ENCODE measurements at regions not wholly inside any gene's neighbourhood (a gene's known extent, or its start where the extent isn't known, plus 50 kb on each side); places are given as distances from the start of the nearest gene placed in this dataset.

GRCh38 chr7:130970696-130971095 lies 236.7 kb upstream of the KLF14 start:
- FAIRE-seq: no peak

GRCh38 chr7:130971297-130971696 lies 237.3 kb upstream of the KLF14 start:
- no peak for FAIRE-seq

GRCh38 chr7:130972201-130972600 lies 238.2 kb upstream of the KLF14 start:
- no peak for FAIRE-seq

GRCh38 chr7:130973637-130974036 lies 239.6 kb upstream of the KLF14 start:
- FAIRE-seq: no peak

GRCh38 chr7:130974169-130974568 lies 240.2 kb upstream of the KLF14 start:
- no peak for FAIRE-seq

GRCh38 chr7:130974794-130975193 lies 240.8 kb upstream of the KLF14 start:
- FAIRE-seq: no peak

GRCh38 chr7:130975731-130976130 lies 241.7 kb upstream of the KLF14 start:
- no peak for FAIRE-seq

GRCh38 chr7:130982160-130982638 lies 248.2 kb upstream of the KLF14 start:
- peak; percentile 92 for FAIRE-seq

GRCh38 chr7:130982651-130983050 lies 248.6 kb upstream of the KLF14 start:
- no peak for FAIRE-seq

- FAIRE-seq: no peak
Measured at GRCh38 chr7:130985361-130985760, 251.4 kb upstream of the KLF14 start.

- no peak for FAIRE-seq
Measured at GRCh38 chr7:130986261-130986690, 252.3 kb upstream of the KLF14 start.

- no peak for FAIRE-seq
Measured at GRCh38 chr7:130987092-130987491, 253.1 kb upstream of the KLF14 start.

GRCh38 chr7:130988443-130988842 lies 254.4 kb upstream of the KLF14 start:
- no peak for FAIRE-seq

- no peak for FAIRE-seq
Measured at GRCh38 chr7:130989101-130989795, 255.2 kb upstream of the KLF14 start.

- no peak for FAIRE-seq
Measured at GRCh38 chr7:130990178-130990832, 256.3 kb upstream of the KLF14 start.

- FAIRE-seq: no peak
Measured at GRCh38 chr7:130993671-130994365, 259.8 kb upstream of the KLF14 start.

- FAIRE-seq: no peak
Measured at GRCh38 chr7:130994378-130995115, 260.5 kb upstream of the KLF14 start.

GRCh38 chr7:130995252-130996081 lies 261.5 kb upstream of the KLF14 start:
- FAIRE-seq: no peak

- peak; percentile 21 for FAIRE-seq
Measured at GRCh38 chr7:130996205-130996832, 262.3 kb upstream of the KLF14 start.

GRCh38 chr7:130996833-130997231 lies 262.8 kb upstream of the KLF14 start:
- no peak for FAIRE-seq

GRCh38 chr7:130998993-130999602 lies 265.1 kb upstream of the KLF14 start:
- FAIRE-seq: no peak
